ENCODE measurements at regions not wholly inside any gene's neighbourhood (a gene's known extent, or its start where the extent isn't known, plus 50 kb on each side); places are given as distances from the start of the nearest gene placed in this dataset.

GRCh38 chr5:2657151-2657550 lies 94.3 kb downstream of the IRX2 start:
- DNase-seq, result no peak

GRCh38 chr5:2656206-2656605 lies 95.3 kb downstream of the IRX2 start:
- no peak for DNase-seq

GRCh38 chr5:2653991-2654390 lies 97.5 kb downstream of the IRX2 start:
- no peak for DNase-seq

DNA sequence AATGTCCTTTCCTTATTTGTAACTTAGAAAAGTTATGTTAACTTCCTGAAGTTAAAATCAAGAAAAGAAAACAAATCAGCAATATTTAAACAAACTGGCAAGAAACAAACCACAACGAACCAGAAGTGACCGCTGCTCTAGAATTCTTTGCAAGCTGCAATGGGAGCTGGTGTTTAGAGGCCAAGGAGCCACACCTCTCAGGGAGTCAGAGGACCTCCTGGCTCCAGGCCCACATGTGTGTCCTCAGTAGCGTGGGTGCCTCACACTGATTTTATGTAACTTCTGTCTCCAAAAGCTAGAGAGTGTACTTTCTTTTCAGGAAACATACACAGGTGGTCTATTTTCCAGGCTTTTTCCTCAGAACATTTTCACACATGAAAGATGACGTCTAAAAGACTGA lies 100.4 kb downstream of the IRX2 start:
- DNase-seq, result no peak

DNA sequence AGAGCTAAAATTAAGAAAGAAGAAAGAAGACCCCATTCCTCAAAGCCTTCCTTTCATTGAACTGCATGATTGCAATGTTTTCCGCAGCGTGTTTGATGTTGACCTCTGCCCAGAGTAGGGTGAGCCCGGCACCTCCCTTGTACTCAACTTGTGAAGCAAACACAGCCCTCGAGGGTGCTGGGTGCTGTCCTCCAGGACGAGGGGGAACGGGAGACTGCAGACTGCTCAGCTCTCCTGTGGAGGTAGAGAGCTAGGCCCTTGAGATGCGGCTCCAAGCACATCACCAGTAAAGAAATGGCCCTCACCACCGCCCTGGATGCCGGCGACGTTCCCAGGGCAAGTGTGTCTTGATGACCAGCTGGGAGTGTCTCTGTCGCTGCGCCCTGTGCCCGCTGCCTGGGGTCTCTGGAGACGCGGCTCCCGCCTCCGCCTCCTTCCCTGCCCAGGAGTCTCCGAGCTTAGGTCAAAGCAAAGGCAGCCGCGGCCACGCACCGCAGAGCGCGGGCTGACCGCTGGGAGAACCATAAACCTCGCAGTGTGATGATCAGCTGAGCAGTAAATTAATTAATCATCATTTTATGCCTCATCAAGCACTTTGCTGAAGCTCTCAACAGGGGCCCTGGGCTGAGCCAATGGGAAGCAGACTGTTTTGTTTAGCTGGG lies 108.7 kb downstream of the IRX2 start:
- DNase-seq, result no peak

DNA sequence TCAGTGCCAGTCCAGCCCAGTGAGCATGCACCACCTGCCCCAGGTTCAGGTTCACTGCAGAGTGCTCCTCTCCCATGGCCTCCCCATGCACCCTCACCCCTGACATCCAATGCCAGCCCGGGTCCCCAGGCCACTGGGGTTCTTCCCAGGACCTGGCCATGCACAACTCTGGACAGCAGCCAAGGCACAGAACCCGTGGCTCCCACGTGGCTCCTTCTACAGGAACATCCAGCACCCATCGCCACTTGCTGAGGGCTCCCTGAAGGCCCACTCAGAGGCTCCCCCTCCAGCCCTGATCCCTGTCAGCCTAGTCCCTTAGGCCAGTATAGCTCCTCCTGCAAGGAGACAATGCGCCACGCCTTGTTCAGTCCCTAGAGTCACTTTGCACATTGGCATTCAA lies 110.8 kb downstream of the IRX2 start:
- no peak for DNase-seq

- DNase-seq, result no peak
Observed at GRCh38 chr5:2639425-2639824, 112.1 kb downstream of the IRX2 start.

GRCh38 chr5:2634399-2635176 lies 116.9 kb downstream of the IRX2 start:
- DNase-seq, result no peak

GRCh38 chr5:2633992-2634391 lies 117.5 kb downstream of the IRX2 start:
- no peak for DNase-seq

GRCh38 chr5:2631758-2632157 lies 119.7 kb downstream of the IRX2 start:
- no peak for DNase-seq

DNA sequence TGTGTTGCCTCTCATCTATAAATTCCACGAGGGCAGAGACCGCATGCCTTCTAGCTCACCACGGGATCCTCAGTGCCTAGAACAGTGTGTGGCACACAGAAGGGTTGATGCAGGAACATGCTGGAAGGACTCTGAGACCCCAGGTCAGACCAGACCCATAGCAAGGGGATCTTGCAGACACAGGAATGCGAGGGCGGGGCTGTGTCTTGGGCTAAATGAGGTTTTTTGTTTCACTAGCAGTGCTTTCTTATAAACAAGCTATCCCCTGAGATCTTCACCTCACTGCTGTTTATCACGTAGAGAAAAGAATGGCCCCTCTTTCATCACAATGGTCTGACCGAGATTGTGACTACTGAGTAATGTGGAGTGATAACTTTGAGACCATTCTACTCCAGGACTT lies 122.4 kb downstream of the IRX2 start:
- no peak for DNase-seq

- no peak for DNase-seq
Observed at GRCh38 chr5:2627867-2628266, 123.6 kb downstream of the IRX2 start.

- no peak for DNase-seq
Observed at GRCh38 chr5:2626572-2626971, 124.9 kb downstream of the IRX2 start.

GRCh38 chr5:2622866-2623265 lies 128.6 kb downstream of the IRX2 start:
- DNase-seq, result no peak

GRCh38 chr5:2621631-2622030 lies 129.8 kb downstream of the IRX2 start:
- DNase-seq, result no peak

GRCh38 chr5:2619216-2619615 lies 132.3 kb downstream of the IRX2 start:
- no peak for DNase-seq

- no peak for DNase-seq
Observed at GRCh38 chr5:2617461-2617860, 134.0 kb downstream of the IRX2 start.

GRCh38 chr5:2615917-2616316 lies 135.6 kb downstream of the IRX2 start:
- no peak for DNase-seq

DNA sequence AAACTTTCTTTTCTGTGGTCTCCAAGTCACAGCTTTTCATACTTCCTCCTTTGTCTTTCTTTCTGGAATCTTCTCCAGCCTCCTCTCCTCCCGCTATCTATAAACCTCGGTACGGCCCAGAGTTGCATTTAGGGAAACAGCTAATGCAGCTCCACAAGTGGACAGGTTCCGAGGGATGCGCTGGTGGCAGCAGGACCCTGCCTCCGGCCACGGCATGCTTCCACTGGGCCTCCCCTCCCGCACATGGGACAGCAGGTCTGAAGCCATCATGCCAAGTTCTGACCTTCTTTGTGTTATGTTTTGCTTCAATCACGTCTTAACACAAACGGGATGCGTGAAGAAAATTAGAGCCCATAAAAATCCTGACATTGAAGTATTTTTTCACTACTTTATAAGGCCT lies 136.9 kb downstream of the IRX2 start:
- no peak for DNase-seq

GRCh38 chr5:2611659-2612058 lies 139.8 kb downstream of the IRX2 start:
- DNase-seq, result no peak

GRCh38 chr5:2610986-2611385 lies 140.5 kb downstream of the IRX2 start:
- DNase-seq, result no peak

GRCh38 chr5:2608391-2608790 lies 143.1 kb downstream of the IRX2 start:
- no peak for DNase-seq

DNA sequence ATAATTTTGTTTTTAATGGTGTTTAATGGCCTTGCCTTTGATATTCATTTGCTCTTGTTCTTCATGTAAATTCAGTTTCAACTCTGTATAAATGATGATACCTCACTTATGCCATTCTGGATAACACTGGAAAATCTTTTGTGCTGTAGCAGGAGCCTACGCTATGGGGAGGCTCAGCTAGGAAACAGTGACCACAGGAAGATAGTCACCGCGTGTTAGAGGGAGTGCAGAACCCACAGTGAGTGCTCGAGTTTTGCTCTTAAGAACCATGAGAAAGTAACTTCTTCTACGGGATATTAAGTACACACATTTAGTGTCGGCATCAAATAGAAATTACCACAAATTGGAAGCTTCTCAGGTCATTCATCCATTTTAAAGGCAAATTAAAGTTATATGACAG lies 143.9 kb downstream of the IRX2 start:
- DNase-seq, result no peak

- DNase-seq, result no peak
Observed at GRCh38 chr5:2603272-2603575, 148.3 kb downstream of the IRX2 start.

Data from CD4-positive, alpha-beta T cell treated with Interferon alpha-2 for 1 hour (primary cell).